ENCODE measurements at regions not wholly inside any gene's neighbourhood (a gene's known extent, or its start where the extent isn't known, plus 50 kb on each side); places are given as distances from the start of the nearest gene placed in this dataset.
"Not testable (repeated sequence)": the region's sequence is repeated elsewhere in the genome, so short reads cannot be mapped to it uniquely, and the experiment has no call there.

DNA sequence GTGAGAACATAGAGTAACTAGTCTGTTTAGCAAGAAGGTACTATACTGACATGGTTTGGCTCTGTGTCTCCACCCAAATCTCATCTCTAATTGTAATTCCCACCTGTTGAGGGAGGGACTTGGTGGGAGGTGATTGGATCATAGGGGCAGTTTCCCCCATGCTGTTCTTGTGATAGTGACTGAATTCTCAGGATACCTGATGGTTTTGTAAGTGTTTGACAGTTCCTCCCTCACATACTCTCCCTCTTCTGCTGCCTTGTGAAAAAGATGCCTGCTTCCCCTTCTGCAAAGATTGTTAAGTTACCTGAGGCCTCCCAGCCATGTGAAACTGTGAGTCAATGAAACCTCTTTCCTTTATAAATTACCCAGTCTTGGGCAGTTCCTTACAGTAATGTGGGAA lies 240.4 kb upstream of the ST8SIA4 start:
- no peak for DNase-seq

DNA sequence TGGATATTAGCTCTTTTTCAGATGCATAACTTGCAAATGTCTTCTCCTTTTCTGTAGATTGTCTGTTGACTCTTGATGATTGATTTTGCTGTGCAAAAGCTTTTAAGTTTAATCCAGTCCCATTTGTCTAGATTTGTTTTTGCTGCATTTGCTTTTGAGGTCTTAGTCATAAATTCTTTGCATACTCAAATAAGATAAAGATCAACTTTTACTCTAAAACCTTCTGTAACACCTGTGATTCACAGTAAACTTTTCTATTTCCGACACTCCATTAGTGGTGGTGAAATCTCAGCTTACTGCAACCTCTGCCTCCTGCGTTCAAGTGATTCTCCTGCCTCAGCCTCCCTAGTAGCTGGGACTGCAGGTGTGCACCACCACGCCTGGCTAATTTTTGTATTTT lies 239.0 kb upstream of the ST8SIA4 start:
- no peak for DNase-seq

DNA sequence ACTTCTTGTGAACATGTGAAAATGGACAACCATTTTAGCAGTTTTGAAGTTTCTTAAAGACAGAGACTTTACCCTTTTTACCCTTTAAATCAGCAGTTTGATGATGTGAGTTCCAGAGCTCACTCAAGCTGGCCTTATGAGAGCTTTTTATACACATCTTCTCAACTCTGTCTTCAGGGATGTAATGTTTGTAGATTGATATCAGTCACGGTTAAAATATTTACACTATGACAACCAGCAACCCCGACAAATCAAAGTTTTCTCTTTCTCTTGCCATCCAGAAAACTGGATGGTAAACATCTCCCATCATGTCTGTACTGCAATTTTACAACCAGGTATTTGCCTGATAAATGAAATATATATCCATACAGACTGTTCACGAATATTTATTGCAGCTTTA lies 233.4 kb upstream of the ST8SIA4 start:
- DNase-seq: no peak

DNA sequence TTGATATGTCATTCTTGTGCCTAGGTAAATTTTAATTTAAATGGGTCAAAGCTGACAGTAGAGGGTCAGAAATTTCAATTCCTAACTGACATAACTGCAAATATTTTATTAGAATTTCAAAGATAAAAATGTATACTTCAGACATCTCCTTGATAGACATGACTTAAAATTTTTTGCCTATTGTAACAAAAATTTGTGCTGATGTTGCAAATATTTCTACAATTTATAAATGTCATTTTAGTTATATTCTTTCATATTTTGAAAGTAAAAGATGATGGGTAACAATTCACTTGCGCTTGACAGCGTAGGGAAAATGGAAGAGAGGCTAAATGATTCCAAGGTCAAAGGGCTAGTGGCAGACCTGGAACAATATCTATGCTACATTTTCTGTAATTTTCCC lies 220.3 kb upstream of the ST8SIA4 start:
- no peak for DNase-seq

DNA sequence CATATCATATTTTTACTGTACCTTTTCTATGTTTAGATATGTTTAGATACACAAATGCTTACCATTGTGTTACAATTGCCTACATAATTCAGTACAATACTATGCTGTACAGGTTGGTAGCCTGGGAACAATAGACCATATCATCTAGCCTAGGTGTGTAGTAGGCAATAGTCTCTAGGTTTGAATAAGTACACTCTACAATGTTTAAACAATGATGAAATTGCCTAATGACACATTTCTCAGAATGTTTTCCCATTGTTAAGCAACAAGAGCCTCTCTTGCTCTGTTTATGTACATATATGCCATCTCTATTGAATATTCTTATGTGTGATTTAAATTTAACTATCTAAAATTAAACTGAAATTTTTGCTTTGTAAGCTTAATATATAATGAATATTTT lies 209.6 kb upstream of the ST8SIA4 start:
- no peak for DNase-seq

DNA sequence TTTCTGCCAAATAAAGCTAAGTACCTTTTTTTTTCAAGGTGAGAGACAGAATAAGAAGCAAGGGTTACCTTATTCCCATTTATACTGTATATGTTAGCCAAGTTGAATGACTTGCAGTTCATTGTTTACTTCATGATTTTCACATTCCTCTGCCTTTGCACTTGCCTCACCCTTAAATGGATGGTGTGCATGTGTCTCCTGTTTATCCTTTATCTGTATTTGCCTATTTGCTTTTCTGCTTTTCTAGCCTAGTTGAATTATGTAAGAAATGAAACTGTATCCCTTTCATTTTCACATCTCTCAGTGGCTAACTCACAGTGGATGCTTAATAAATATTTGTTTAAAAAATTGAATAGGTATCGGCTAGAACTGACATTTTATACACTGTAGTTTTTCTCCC lies 200.8 kb upstream of the ST8SIA4 start:
- no peak for DNase-seq

DNA sequence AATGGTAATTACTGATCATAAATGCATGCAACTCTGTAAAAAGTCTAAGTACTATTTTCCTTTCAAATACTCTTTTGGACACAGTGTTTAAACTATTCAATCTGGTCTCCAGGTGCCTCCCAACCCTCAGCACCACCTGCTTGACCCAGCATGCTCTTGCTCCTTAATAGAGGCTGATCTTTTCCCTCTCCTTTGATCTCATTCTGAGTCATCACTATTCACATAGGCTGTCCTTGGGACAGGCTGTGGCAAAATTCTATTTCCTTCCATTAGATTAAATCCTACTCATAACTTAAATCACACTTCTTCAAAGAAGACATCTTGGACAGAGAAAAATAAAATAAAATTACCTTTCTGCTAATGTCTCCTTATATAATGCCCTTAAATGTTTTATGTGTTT lies 199.4 kb upstream of the ST8SIA4 start:
- DNase-seq: no peak

DNA sequence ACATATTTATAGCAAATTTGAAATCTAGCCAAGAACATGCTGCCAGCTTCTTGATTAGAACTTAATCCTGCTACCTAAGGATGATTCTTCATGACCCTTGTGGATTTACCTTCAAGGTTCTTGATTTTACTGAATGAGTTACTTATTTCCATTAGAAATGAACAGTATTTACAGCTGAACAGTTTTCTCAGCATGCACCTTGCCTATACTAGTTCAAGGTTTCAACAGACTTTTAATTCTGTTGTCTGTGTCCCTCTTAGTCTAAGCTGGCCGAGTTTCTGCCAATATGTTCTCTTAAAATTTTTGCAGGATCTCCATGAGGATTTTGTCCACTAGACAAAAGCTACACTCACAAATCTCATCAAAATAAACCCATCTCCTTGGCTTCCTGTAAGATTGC lies 188.8 kb upstream of the ST8SIA4 start:
- DNase-seq: no peak

DNA sequence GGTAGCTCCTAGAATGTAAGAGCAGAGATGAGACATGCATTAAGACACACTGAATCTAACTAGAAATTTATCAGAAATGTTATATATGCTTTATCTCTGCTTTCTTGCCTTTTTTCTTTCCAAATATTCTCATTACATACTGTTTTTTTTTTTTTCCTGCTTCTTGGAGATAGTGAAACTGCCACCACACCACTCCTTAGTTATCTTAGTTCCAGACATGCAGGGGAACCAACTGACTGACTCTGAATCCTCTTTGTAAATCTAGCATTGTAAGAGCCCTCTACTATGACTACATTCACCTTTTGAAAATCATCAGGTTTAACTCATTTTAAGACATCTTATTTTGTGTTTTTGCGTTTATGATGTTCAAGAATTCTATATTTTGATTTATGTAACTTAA lies 181.3 kb upstream of the ST8SIA4 start:
- DNase-seq: no peak

DNA sequence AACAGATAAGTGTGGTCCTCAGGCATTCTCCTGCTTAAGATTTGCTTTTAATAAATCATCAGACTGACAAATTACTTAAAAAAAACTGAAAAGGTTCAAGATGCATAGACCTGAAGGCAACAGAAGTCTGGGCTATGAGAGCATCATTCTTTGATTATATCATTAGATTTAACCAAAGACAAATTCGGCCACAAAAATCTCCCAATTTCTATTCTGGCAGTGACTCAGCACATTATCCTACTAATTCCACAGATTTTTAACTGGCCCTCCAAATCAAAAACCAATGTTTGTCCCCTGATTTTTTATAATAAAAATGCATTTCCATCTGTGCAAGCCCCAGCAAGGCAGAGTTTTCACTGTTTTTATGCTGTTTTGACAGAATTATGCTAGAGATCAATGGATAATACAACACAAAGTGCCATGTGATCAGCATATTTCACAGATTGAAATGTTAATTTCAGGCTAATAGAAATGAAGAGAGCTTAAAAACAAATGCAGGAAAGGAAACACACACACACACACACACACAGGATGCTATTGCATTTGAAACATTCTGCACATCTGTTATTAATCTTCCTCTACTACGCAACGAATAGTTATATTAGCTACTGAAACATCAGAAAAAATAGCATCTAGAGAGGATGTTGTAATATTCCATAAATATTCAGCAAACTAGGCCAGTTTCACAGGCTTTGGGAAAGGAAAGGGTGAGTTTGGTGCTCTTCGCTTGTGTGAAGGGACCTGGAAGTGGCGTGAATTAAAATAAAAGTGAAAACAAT lies 177.6 kb upstream of the ST8SIA4 start:
- DNase-seq: no peak

DNA sequence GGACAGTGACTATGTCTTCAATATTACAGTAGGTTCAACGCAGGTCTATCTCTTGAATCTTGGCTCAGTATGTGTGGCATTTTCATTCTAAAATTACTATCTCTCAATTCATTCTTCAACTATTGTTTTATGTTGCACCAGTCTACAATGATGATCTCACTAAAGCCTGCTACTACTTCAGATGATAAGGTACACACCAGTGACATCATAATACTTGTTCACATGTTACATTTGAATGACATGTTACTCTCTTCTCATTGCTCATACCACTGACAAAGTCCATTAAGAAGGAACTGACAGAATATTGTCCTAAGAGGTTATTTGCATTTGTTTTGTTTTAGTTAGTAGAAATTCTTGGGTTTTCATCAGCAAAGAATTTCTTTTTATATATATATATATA lies 165.2 kb upstream of the ST8SIA4 start:
- DNase-seq: no peak

DNA sequence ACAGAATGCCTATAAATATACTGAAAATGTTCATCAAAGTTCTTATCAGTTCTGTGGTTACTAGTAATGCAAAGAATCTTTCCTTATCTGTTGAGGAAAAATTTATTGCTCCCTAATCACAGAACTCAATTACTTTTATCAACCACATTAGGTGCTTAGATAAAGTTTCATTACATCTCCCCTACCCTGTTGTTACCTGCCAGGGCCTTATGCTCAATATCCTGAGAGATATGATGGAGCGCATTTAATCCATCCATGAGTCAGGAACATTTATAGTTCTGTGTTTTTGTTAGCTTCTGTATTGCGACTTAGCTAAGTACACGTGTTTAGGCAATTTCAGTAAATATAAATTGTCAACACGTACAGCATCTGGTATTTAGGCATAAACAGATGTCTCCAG lies 164.3 kb upstream of the ST8SIA4 start:
- DNase-seq: no peak

DNA sequence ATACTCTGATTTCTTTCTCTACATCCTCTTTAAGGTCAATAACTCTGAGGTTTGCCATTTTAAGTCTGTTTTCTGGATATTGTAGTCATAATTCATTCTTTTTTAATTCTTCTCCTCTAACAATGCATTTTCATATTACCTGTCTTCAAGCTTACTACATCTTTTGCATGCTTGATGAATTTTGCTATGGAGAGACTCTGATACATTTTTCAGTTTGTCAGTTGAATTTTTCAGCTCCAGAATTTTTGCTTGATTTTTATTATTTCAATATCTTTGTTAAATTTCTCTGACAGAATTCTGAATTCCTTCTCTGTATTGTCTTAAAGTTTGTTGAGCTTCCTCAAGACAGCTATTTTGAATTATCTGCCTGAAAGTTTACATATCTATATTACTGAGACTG lies 159.8 kb upstream of the ST8SIA4 start:
- no peak for DNase-seq

DNA sequence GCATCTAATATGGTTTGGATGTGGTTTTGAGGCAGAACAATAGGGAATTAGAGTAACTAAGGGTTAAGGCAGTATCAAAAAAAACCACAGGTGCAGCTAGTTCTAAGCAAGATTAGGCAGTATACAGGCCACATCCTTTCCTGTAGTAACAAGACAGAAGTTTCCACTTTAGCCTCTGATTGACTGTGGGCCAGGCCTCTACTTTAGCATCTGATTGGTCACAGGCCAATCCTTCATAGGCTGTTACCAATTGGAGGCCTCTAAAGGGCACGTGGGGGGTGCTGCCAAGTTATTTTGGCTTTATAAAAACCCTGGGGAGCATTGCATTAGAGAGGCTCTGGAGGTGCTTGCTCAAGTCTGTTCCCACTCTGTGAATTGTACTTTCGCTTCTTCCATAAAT lies 144.1 kb upstream of the ST8SIA4 start:
- peak; percentile 53 for DNase-seq

DNA sequence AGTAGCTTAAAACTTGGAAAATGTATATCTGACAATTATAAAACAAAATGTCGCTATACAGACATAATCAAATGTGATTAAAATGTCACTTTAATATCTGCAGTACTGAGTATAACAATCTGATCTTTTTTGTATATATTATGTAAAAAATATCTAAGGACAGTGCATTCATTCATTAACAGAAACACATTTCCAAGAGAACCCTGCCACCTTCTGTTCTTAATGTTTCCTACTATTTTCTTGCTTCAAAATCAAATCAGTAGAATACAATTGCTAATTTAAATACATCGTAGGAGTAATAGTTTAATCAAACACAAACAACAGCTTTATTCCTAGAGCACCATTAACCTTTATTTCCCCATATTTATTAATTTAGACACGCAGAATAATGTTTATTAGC lies 142.6 kb upstream of the ST8SIA4 start:
- no peak for DNase-seq

DNA sequence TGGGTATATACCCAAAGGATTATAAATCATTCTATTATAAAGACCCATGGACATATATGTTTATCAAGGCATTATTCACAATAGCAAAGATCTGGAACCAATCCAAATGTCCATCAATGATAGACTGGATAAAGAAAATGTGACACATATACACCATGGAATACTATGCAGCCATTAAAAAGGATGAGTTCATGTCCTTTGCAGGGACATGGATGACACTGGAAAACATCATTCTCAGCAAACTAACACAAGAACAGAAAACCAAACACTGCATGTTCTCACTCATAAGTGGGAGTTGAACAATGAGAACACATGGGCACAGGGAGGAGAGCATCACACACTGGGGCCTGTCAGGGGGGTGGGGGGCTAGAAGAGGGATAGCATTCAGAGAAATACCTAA lies 136.9 kb upstream of the ST8SIA4 start:
- not testable (repeated sequence) for DNase-seq

DNA sequence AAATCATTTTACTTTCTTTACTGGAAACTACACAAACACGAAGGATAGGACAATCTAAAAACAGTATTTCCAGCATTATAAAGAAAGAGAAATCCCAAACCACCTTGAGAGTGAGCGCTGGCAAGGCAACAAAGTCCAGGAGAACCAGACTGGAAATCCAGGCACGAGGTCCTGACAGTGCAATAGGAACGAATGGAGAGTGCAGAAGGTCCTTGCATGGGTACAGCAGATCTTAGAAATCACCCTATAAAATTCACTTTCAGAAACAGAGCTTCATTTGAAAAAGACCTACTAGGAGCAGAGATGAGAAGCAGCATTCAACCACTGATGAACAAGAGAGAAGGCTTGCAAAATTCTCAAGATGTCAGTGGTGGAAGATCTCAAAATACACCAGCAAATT lies 133.7 kb upstream of the ST8SIA4 start:
- DNase-seq: no peak

DNA sequence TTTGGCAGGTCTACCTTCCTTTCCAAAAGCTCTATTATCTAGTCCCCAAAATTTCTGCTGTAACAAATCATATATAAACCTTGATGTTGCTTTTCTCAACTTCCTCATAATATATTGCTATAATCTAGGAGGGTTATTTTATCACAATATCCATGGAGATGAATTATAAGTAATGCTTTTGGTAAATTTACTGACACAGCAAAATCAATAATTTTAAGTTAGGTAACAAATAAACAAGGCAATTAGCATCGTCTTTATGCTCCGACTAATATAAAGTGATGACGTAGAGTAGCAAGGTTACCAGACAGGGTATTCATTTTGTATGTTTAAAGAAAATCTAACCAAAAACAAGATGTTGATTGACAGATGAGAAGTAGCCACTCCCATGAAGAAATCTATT lies 132.3 kb upstream of the ST8SIA4 start:
- DNase-seq: no peak

DNA sequence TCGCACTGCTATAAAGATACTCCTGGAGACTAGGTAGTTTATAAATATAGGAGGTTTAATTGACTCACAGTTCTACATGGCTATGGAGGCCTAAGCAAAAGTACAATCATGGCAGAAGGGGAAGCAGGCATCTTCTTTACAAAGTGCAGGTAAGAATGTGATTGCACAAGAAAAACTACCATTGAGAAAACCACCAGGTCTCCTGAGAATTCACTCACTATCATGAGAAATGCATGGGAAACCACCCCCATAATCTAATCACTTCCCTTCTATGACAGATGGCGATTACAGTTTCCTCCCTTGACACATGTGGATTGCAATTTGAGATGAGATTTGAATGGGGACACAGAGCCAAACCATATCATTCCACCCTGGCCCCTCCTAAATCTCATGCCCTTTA lies 121.2 kb upstream of the ST8SIA4 start:
- DNase-seq: no peak

DNA sequence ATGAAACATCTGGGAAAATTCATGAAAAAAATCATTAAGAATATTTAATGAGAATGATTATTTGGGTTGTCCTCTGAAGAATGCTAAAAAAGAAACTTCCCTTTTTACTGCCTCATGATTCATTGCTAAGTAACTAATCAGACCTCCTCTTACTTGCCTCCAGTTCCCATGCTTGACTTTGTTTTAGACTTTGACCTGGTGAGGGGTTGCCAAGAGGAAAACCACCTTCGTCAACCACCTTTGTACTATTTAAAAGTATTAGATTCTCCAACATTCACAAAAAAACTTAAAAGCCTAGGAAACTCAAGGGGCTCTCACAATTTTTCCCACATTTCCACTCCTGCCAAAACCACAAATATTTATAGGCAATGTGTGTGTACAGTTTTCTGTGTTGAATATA lies 115.2 kb upstream of the ST8SIA4 start:
- no peak for DNase-seq

DNA sequence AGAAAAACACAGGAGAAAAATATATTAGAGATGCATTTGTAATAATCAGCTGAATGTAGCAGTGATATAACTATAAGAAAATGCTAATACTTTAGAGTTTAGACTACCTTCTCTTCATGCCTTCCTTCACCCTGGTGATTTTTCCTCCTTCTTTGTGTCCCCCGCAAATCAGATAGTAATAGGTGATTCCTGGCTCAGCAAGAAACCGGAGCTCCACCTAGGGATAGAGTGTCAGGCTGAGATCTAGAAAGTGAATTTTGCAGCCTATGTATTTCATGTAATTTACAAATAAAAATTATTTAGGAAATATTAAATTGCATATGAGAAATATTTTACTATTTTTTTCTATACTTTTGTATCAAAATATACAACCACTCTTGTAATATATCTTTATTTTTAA lies 109.8 kb upstream of the ST8SIA4 start:
- DNase-seq: no peak

DNA sequence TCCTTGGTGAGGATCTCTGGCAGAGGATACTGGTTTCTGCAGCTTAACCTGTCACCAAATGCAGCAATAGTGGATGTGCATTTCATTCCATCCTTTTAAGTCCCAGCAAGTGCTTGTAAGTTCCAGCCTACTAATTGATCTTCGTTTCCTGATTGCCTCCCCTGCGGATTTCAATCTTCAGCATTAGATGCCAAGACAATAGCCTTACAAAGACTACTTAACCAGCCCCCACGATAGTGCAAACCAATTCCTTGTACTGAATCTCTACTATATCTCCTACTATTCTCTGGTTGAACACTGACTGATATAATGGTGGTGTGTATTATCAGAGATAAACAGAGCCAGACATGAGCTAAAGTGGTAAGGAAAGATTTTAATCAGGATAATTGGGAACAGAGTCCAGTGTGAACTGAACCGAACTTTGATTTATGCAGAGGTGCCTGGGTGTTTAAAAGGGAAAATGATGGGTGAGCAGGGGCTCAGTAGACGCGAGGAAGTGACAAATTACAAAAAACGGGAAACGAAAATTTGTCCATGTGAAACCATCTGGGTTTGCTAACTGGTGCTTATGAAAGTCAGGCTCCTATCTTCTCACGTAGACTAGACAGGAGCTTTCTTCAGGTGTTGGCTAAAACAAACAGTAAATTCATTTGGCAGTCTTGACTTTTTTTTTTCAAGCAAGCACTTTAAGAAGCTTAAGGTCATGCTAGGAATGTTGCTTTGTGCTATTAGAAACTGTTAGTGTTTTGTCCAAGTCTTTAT lies 106.9 kb upstream of the ST8SIA4 start:
- no peak for DNase-seq

DNA sequence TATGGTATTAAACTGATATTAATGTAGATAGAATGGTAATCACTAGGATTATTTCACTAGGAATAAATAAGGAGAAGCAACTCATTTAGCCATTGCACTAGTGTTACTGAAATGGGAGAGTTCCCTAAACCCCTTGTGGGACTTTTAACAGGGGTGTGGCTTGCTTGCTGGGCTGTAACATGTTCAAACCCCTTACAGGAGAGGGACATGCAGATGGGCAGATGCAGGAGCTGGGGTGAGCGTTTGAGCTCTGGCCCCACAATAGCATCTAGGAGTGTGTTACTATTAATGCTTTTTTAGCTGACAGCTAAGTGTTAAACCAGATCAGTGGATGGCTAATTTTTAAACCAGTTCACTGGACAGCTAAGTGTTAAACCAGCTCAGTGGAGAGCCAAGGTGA lies 89.3 kb upstream of the ST8SIA4 start:
- no peak for DNase-seq

DNA sequence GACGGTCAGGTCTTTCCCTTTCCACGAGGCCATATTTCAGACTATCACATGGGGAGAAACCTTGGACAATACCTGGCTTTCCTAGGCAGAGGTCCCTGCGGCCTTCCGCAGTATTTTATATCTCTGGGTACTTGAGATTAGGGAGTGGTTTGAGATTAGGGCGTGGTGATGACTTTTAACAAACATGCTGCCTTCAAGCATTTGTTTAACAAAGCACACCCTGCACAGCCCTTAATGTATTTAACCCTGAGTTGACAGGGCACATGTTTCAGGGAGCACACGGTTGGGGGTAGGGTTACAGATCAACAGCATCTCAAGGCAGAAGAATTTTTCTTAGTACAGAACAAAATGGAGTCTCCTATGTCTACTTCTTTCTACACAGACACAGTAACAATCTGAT lies 80.5 kb upstream of the ST8SIA4 start:
- not testable (repeated sequence) for DNase-seq

DNA sequence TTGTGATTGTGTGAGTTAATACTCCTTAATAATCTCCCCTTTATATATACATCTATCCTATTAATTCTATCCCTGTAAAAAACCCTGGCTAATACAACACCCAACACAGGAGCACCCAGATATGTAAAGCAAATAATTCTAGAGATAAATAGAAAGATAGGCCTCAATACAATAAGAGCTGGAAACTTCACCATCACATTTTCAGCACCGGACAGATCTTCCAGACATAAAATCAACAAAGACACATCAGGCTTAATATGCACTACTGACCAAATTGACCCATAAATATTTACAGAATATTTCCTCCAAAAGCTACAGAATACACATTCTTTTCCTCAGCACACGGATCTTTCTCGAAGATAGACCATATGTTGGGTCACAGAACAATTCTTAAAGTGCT lies 71.0 kb upstream of the ST8SIA4 start:
- DNase-seq: no peak

Data from activated effector memory CD4-positive, alpha-beta T cell treated with anti-CD3 and anti-CD28 coated beads, Interleukin-2, amount 50 U/mL, for 16 hours (primary cell).